ENCODE measurements at regions not wholly inside any gene's neighbourhood (a gene's known extent, or its start where the extent isn't known, plus 50 kb on each side); places are given as distances from the start of the nearest gene placed in this dataset.
"Not testable (repeated sequence)": the region's sequence is repeated elsewhere in the genome, so short reads cannot be mapped to it uniquely, and the experiment has no call there.

- H3K4me2 ChIP-seq (ENCODE audit: low read length): no peak overlapping the region
- H3K27ac ChIP-seq (ENCODE audit: low read length): no peak overlapping the region
- TF ChIP-seq EP300 (conservative IDR thresholded peaks at IDR 0.05; ENCODE audit: poor library complexity, severe bottlenecking): no peak
- no peak for TF ChIP-seq POLR2AphosphoS5 (IDR thresholded peaks at IDR 0.05)
- no peak for TF ChIP-seq CTCF (IDR thresholded peaks at IDR 0.05; ENCODE audit: poor library complexity, severe bottlenecking)
- TF ChIP-seq TAF1 (IDR thresholded peaks at IDR 0.05; ENCODE audit: low read depth): no peak
- no peak for TF ChIP-seq RAD21 (conservative IDR thresholded peaks at IDR 0.05)
- no peak for TF ChIP-seq SMC3 (conservative IDR thresholded peaks at IDR 0.05; ENCODE audit: poor library complexity)
- TF ChIP-seq REST (IDR thresholded peaks at IDR 0.05; ENCODE audit: borderline replicate concordance): no peak
- TF ChIP-seq EZH2 (IDR thresholded peaks at IDR 0.05; ENCODE audit: borderline replicate concordance, insufficient read depth, low read length, poor library complexity, severe bottlenecking): no peak
- TF ChIP-seq MXI1 (conservative IDR thresholded peaks at IDR 0.05; ENCODE audit: poor library complexity, severe bottlenecking): no peak
- no peaks in the 10 kb centered on the region for H3K79me2 ChIP-seq (replicated peaks; ENCODE audit: insufficient read depth, low read length)
- H3K9ac ChIP-seq (ENCODE audit: low read length): no peak overlapping the region
- no peaks in the 10 kb centered on the region for H3K27me3 ChIP-seq (ENCODE audit: insufficient read depth, low read depth, low read length)
- H3K4me3 ChIP-seq (ENCODE audit: low read length): no peak overlapping the region
- no peaks in the 10 kb centered on the region for H3K9me3 ChIP-seq (ENCODE audit: low read length)
- H2AFZ ChIP-seq (ENCODE audit: low read depth, low read length): no peak overlapping the region
- H3F3A ChIP-seq (ENCODE audit: insufficient read depth, low read length, poor library complexity, severe bottlenecking): no peaks in the 10 kb centered on the region
- H4K20me1 ChIP-seq (ENCODE audit: insufficient read depth): no peaks in the 10 kb centered on the region
- no peaks in the 10 kb centered on the region for H3K36me3 ChIP-seq (ENCODE audit: insufficient read depth, low read length)
- H3K9me2 ChIP-seq (ENCODE audit: insufficient read depth, low read length): no peaks in the 10 kb centered on the region
Observed at GRCh38 chr3:109702976-109703375, 365.6 kb upstream of the DPPA4 start.

- not testable (repeated sequence) for H3K9me3 ChIP-seq (ENCODE audit: low read length); H3K4me3 ChIP-seq (ENCODE audit: low read length); H4K20me1 ChIP-seq (ENCODE audit: insufficient read depth); H3F3A ChIP-seq (ENCODE audit: insufficient read depth, low read length, poor library complexity, severe bottlenecking); H3K27ac ChIP-seq (ENCODE audit: low read length); H3K4me2 ChIP-seq (ENCODE audit: low read length); H3K9me2 ChIP-seq (ENCODE audit: insufficient read depth, low read length); H3K27me3 ChIP-seq (ENCODE audit: insufficient read depth, low read depth, low read length); H3K36me3 ChIP-seq (ENCODE audit: insufficient read depth, low read length); H2AFZ ChIP-seq (ENCODE audit: low read depth, low read length); H3K79me2 ChIP-seq (replicated peaks; ENCODE audit: insufficient read depth, low read length); H3K9ac ChIP-seq (ENCODE audit: low read length)
Observed at GRCh38 chr3:109705133-109705532, 367.8 kb upstream of the DPPA4 start.

- Histone ChIP-seq H3K27me3 (ENCODE audit: insufficient read depth, low read depth, low read length) (no peaks in the 10 kb centered on the region), H4K20me1 (ENCODE audit: insufficient read depth) (no peaks in the 10 kb centered on the region)
Observed at GRCh38 chr3:109707617-109708016, 370.3 kb upstream of the DPPA4 start.

More at GRCh38 chr3:109707617-109708016, 370.3 kb upstream of the DPPA4 start:
- Histone ChIP-seq H3K4me2 (ENCODE audit: low read length) (no peak overlapping the region), H3K4me3 (ENCODE audit: low read length) (no peak overlapping the region), H3K9ac (ENCODE audit: low read length) (no peak overlapping the region), H3K27ac (ENCODE audit: low read length) (no peak overlapping the region), H2AFZ (ENCODE audit: low read depth, low read length) (no peak overlapping the region), H3F3A (ENCODE audit: insufficient read depth, low read length, poor library complexity, severe bottlenecking) (no peaks in the 10 kb centered on the region), H3K79me2 (replicated peaks; ENCODE audit: insufficient read depth, low read length) (no peaks in the 10 kb centered on the region), H3K9me3 (ENCODE audit: low read length) (no peaks in the 10 kb centered on the region), H3K9me2 (ENCODE audit: insufficient read depth, low read length) (no peaks in the 10 kb centered on the region), H3K36me3 (ENCODE audit: insufficient read depth, low read length) (no peaks in the 10 kb centered on the region)
- TF ChIP-seq SMC3 (conservative IDR thresholded peaks at IDR 0.05; ENCODE audit: poor library complexity) (no peak), TAF1 (IDR thresholded peaks at IDR 0.05; ENCODE audit: low read depth) (no peak), CTCF (IDR thresholded peaks at IDR 0.05; ENCODE audit: poor library complexity, severe bottlenecking) (no peak), REST (IDR thresholded peaks at IDR 0.05; ENCODE audit: borderline replicate concordance) (no peak), MXI1 (conservative IDR thresholded peaks at IDR 0.05; ENCODE audit: poor library complexity, severe bottlenecking) (no peak), EP300 (conservative IDR thresholded peaks at IDR 0.05; ENCODE audit: poor library complexity, severe bottlenecking) (no peak), RAD21 (conservative IDR thresholded peaks at IDR 0.05) (no peak), EZH2 (IDR thresholded peaks at IDR 0.05; ENCODE audit: borderline replicate concordance, insufficient read depth, low read length, poor library complexity, severe bottlenecking) (no peak), POLR2AphosphoS5 (IDR thresholded peaks at IDR 0.05) (no peak)
